ENCODE measurements at regions not wholly inside any gene's neighbourhood (a gene's known extent, or its start where the extent isn't known, plus 50 kb on each side); places are given as distances from the start of the nearest gene placed in this dataset.
A peak's percentile ranks its signal among the peaks of the same experiment; 100 is the strongest.

DNA sequence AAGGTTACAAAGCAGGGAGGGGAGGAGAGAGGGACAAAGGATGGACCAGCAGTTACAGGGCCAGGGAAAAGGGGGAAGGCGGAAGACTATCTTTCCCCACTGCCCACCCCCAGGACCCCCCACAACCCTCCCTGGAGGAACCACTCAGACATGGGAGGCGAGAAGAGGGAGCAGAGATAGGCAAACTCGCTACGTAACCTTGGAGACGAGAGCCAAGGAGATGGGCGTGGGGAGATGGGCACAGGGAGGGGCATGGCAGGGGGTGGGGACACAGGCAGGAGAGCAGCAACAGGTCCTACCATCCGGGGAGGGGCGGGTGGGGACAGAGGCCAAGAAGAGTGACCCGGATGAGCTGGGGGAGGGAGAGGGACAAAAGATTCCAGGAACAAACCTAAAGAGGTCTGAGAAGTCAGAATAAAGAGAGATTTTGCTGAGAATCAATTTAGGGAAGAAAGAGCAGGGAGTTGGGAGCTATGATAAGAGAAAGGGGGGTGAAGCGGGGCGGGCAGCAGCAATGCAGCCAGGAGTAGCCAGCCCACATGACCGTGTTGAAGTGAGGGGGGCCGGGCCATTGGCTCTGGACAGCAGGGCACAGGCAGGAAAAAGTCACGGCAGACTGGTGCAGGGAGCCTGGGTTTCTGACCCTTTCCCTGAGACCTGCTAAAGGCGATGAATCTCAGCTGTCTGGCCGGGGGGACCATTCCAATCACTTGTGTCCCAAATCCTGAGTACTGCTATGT is 128.4 kb downstream of the BUD13 start:
- no peak for DNase-seq (ENCODE audit: low read depth in 4 of 4, low spot score in 2 of 4)

DNA sequence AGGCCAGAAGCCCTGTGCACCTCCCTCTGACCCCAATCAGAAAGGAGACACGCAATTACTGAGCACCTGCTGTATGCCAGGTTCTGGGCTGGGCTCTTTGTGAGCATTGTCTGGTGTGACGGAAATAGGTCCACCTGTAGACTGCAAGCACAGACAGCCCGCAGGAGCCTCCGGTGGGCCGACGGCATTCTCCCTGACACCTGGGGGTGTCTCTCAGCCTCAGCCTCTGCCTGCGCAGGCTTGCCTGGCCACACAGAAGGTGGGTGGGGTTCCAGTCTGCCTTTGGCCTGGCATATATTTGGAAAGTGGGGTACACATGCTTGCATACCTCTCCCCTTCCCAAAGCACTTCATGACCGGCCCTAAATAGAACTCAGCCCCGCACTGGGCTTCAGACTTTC is 129.3 kb downstream of the BUD13 start:
- DNase-seq (ENCODE audit: low read depth in 4 of 4, low spot score in 2 of 4): no peak

DNA sequence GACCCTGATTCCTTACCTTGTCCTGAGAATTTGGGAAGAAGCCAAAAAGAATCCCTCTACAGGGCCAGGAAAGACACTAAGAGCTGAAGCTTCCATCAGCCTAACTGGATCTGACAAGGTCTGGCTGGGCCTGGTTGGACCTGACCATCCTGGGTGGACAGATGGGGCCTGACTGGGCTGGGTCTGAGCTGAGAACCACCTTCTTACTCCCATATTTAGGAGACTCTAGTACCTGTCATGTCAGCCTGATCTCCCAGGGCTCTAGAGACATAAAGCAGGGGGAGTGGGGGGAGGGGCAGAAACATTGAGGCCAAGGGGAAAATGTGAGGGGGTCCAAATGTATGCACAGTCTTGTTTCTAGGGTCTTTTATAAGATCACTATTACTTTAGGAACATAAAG is 129.9 kb downstream of the BUD13 start:
- no peak for DNase-seq (ENCODE audit: low read depth in 4 of 4, low spot score in 2 of 4)

DNA sequence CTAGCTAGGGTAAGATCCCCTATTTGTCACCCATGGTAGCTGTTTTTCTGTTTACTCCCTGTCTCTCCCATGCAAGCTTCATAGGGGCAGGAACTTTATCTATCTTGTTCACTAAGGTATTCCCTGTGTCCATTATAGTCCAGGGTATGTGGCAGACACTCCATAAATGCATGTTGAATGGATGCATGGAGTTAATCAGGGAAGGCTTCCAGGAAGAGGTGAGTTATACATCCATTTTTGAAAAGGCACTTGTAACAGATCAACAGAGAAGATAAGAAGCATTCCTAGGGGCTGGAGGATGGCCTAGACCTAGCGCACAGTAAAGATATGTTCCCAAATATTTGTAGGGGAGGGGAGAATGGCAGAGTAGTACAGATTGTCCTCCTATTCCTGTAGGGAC is 130.3 kb downstream of the BUD13 start:
- no peak for DNase-seq (ENCODE audit: low read depth in 4 of 4, low spot score in 2 of 4)

DNA sequence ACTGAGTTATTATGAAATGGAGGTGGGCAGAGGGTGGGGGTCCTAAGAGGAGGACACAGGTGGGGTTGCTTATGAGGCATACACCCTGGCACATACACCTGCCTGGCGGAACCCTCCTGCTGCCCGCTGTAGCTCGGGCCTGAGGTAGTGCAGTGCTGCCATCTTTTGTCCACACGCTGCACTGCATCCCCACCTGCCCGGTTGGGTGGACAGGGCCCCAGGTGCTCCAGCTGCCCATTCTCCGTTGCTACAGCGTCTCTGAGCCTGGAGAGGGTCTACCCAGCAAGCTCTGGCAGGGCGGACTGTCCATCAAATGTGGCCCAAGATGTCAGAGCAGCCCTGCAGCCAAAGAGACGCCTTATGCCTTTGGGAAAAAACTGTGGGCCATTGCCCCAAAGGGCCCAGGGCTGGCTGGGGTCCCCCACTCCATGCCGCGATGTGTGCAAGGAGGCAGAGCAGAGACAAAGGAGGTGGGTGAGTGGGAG is 131.2 kb downstream of the BUD13 start:
- DNase-seq (ENCODE audit: low read depth in 4 of 4, low spot score in 2 of 4): peak in 1 of 4 donors; percentile 27

DNA sequence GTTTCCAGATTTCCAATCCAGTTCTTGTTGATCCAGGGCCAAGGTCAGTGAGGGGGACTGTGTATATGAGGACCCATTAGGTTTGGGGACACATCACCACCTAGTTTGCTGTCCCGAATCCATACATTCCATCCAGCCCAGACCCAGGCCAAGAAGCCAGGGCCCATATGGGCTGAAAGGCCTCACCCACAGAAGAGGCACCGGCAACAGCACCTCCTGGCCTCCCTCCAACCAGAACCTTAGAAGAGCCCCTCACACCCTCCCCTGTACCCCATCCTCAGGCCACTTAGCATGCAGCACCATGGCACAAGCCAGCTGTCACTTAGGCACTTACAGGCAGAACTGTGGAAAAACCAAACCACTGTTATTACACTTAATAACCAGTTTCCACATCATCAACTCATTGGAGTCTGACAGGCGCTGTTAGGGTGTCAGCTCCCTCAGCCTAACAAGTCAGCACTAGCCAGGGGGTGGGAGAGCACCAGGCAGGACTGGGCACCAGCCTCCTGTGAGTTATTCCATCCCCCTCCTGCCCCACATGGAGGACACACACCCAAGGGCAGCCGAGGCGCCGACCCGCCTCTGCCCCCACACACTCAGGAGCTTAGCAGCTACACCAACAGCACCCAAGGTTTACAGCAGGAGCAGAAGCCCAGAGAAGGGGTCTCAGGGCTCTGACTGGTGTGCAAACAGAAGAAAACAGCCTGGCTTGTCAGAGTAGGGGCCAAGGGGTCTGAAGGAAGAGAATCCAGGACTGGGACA is 132.0 kb downstream of the BUD13 start:
- DNase-seq (ENCODE audit: low read depth in 4 of 4, low spot score in 2 of 4): no peak

DNA sequence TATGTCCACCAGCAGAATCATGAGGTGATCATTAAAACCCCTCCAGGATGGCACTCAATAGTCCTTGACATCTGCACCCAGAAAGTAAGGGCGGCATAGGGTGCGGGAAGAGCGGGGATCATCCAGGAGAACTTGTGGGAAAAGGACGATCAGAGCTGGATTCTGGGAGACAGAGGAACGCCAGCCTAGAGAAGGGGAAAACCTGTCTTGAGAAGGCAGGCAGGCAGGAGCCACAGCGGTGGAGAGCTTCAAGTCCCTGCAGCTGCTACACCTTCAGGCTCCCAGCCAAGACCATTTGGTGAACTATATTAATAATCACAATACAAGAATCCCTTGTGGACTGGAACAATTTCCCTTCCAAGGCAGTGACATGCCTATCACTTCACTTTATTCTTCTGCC is 134.3 kb downstream of the BUD13 start:
- DNase-seq (ENCODE audit: low read depth in 4 of 4, low spot score in 2 of 4): no peak

DNA sequence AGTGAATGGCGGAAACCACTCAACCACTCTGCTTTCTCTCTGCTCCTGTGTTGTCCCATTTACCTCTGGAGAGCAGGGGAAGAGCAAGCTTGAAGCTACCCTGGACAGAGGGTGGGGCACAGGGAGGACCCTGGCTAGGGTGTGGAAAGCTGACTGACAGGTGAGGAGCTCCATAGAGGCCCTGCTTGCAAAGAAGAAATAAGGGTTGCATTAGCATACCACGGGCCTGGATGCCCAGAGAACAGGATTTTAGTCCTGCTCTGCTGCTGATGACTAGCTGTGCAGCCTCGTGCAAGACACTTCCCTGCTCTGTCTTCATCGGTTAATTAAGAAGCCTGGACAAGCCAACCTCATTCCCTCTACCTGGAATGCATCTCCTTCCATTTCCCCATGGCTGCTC is 135.0 kb downstream of the BUD13 start:
- DNase-seq (ENCODE audit: low read depth in 4 of 4, low spot score in 2 of 4): no peak

DNA sequence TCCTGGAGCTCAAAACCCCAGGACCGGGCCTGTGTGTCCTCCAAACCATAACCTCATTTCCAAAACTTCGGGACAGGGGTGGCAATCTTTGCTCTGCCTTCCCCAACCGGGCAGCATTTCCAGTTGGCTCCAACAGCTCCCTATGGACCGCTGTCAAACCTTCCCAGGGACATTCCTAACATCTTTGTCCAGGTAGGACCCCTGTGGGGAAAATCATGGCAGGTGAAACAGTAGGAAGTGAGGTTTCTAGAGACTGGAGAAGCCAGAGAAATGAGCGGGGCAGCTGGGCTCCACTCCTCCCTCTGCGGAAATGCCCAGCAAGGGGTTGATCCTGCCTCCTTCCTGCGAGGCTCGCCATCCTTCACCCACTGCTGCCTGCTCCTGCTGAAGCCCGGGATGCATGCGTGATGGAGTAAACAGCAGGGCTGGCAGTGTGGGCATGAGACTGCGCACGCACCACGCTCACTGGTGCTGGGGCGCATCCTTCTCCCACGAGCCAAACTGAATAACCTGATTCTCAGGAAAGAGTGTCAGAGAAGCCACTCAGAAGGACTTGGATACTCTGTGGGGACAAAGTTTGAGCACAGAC is 136.4 kb downstream of the BUD13 start:
- no peak for DNase-seq (ENCODE audit: low read depth in 4 of 4, low spot score in 2 of 4)

DNA sequence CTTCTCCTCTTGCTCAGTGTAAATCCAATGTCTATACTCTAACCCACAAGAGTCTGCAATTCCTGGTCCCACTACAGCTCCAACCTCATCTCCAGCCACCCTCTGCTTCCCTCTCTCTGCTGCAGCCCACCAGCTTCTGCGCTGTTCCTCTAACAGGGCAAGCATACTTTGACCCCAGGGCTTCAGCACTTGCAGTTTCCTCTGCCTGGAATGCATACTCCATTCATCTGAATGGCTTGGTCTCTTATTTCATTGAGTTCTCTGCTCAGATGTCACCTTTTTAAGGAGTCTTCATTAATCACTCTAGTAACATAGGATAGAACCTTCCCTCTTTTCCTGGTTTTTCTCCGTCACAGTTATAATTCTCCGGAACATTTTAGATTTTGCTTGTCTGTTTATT is 141.6 kb downstream of the BUD13 start:
- no peak for DNase-seq (ENCODE audit: low read depth in 4 of 4, low spot score in 2 of 4)

DNA sequence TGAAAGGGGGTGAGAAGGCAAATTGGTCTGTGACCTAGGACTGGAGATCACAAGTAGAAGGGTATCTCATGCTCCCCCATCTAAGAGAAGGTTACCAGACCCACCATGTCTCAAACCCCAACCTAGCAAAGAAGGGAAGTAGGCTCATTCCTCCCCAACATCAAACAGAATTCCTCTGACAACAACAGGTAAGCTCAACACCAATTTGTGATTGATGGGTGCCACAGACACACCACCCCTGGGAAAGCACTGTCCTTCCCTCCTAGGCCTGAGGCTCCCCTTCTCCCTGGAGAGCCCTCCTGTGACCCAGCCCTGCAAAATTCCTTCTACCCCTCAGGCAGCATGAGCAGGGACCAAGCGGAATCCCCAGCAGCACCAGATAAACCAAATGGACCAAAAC is 154.3 kb downstream of the BUD13 start:
- DNase-seq (ENCODE audit: low read depth in 4 of 4, low spot score in 2 of 4): no peak

DNA sequence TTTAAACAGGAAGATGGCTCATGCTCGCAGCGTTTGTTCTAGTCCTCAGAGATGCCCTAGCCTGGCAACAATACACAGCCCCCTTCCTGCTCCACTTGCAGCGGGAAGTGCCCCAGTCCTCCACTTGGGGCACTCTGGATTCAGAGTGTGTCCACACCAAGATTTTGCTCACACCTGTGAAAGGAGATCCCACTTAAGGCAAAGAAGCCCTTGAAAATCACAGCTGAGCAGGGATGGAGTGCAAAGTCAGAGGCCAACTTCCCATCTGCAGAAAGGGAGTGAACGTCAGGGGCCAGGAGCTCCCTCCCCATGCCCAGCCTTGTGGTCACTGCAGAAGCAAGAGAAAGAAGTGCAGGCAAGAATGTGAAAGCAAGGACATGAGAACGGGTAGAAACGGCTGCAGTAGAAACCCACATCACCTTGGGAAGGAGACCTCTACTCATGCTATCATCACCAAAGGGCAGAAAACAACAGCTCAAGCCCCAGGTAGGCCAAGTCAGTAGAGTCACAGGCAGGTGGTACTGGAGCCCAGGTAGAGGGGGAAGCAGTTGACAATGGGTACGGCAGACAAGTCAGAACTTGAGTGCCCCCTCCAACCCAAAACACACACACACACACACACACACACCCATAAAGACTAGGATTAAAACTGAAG is 157.4 kb downstream of the BUD13 start:
- DNase-seq (ENCODE audit: low read depth in 4 of 4, low spot score in 2 of 4): no peak

DNA sequence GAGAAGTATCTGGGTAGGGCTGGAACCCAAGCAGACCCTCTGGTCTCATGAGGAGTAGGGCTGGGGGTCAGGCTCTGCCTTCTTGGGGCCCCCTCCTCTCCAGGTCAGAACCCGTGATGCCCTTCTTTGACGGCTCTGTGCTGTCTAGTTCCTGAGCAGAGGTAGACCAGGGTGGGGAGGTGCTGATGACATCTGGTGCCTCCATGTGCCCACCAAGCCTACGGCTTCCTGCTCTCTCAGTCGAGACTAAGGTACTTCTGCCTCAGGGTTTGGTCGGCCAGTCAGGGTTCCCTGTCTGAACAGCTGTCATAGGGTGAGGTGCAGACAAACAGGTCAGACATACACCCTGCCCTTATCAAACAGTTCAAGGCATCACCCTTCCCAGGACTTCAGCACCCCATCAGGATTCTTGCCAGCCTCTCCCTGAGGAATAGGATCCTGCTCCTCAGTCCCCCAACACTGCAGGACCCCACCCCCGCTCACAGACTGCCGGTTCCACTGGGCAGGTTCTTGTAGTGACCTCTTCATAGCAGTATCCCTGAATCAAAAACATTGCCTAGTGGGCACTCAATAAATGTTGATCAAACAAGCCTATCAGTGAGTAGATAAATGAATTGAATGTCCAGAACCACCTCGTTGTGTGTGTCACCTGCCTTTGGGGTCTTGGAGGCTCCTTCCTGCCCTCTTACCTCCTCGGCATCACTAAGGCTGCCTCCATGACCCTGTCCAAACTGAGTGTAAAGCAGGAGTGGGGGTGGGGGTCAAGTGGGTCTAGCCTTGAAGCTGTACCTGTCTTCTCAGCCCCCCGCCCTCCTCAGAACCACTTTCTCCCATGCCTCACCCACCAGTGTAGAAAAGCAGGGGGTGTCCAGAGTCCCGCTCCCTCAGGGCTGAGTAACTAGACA is 158.2 kb downstream of the BUD13 start:
- DNase-seq (ENCODE audit: low read depth in 4 of 4, low spot score in 2 of 4): no peak

DNA sequence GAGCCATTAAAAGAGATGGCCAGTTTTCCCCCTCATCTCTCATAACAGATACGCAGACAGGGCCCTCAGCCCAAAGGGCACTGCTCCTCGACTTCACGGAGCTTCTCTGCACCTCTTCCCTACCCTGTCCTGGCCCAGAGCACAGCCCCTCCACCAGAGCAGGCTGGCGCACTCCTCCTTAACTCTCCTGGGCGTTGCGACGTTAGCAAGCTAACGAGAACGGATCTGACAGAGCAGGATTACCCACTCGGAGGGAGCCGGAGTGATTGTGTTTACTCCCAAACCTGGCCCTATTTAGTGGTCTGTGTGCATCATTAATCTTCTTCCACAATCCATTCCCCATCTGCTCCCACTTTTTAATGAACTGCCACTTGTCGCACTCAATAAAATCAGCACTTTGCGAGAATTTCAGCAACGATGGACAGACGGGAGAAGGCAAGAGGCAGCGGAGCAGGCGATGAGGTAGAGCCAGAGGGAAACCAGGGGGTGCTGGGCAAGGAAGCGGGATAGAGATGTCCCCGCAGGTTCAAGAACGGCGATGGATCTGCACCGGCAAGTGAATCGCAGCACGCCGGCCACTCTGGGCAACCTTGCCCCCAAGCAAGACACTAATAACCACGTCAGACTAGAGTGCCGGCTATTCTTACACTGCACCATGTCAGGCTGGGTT is 159.4 kb downstream of the BUD13 start:
- DNase-seq (ENCODE audit: low read depth in 4 of 4, low spot score in 2 of 4): no peak

DNA sequence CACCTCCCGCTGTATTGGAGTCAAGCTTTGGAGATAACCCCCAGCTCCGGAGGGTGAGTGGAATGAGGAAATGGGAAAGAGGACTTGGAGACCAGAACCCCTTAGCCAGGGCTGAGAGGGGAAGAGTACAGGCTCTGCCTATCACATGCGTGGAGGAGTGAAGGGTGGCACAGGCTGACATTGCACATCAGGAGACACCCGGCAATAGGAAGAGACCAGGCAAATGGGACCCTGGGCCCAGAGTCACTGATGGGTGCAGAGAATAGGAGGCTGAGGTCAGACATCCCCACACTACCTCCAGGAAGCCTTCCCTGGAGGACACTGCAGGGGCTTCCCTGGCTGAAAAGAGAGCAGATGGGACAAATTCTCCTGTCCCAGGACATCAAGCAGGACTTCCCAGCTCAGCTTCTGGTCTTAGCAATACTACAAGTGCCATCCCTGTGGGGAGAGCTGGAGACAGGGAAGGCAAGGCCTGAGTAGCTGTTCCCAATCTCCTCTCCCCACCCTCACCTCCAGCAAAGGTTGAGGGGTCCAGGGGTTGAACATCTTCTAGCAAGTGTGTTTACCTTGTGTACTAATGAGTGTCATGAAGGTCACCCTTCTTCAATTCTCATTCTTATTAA is 160.7 kb downstream of the BUD13 start:
- no peak for DNase-seq (ENCODE audit: low read depth in 4 of 4, low spot score in 2 of 4)

DNA sequence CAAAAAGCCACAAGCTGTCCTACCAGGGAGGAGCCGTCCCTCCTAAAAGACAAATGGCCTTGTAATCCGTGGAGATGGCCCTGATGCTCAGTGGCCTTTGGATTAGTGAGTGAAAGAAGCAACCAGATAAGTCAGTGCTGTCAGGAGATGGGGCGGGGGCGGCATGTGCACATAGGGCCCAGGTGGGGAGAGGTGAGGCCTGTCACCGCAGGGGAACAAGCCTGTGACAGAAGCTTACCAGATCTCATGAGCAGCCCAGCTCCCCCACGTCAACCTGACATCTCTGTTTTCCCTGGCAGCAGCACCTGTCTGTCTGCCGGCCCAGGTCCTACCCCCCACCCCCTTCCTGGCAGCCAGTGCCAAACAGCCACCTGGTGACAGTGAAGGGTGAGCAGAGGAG is 162.6 kb downstream of the BUD13 start:
- no peak for DNase-seq (ENCODE audit: low read depth in 4 of 4, low spot score in 2 of 4)

DNA sequence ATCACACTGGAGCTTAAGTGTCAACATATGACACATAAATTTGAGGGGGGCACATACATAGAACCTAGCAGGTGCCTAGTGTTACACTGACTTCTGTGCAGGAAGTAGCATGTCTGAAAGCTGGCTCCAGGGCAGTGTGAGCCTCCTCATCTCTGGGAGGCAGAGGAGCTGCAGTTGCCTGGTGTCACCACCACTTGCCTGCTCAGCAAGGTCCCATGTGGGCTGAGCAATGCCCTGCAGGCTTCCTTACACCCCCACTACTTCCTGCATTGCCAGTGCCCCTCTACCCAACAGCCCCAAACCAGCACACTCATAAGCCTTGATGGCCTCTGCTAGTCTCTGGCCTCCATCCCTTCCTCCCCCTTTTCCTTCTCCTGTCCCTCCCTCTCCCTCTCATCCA is 165.8 kb downstream of the BUD13 start:
- no peak for DNase-seq (ENCODE audit: low read depth in 4 of 4, low spot score in 2 of 4)

DNA sequence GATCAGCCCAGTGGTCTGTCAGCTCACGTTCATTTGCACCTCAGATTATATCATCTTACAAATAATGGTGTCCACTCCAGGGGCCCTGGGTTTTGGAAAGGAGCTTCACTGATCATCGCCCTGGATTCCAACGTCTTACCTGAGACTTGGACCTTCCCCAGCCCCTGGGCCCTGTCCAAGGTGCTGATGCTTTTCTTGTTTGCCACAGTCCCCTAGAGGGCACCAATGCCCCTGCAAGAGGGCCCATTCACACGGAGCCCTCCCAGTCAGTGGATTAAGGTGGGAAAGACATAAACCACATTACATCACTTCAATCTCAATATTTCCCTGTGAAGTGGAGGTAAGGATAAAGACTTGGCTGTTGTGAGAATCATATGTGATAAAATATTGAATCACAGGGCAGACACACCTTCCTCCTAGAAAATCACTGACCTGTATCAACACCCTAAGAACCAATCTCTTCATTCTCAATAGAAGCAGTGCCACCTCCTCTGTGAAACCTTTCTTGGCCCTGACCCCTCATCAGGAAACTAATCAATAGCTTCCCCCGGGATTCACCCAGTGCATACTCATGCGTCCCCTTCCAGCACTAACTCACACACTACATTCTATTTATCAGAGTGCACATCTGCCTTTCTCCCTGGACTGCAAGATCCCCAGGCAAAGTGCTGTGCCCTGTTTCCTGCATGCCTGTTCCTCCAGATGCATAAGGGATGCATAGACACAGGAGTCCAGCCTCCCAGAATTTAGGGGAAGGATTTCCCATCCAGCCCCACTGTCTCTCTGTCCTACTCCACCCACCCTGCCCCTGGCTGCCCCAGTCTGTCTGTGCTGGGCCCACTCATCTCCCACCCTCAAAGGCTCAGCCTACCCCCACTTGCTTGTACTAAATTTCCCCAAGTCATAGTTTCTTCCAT is 167.0 kb downstream of the BUD13 start:
- DNase-seq (ENCODE audit: low read depth in 4 of 4, low spot score in 2 of 4): peak; percentile 42 to 74 (median 60)
